Small intestine (tissue), 7 donors: ENCODE measurements at regions not wholly inside any gene's neighbourhood (a gene's known extent, or its start where the extent isn't known, plus 50 kb on each side); places are given as distances from the start of the nearest gene placed in this dataset.

ENCODE experiments used
- DNase-seq, 2 donors: peaks; one replicate each; pipeline versions ENCODE4 v3.0.0 to v3.0.0-alpha.2; 2013
- FAIRE-seq: peaks from 2 replicates; lab custom pipeline; 2012; peaks lifted over from hg19 to GRCh38; lab: Jason Lieb, UNC
- H3K27ac ChIP-seq, 3 donors: one replicate each; pipeline ENCODE4 v1.5.1; 2013; ENCODE audit warnings: low read length in 2 of 3, mild to moderate bottlenecking in 2 of 3, control low read depth in 1 of 3, inconsistent platforms in 1 of 3, low read depth in 1 of 3, moderate library complexity in 1 of 3
- H3K27me3 ChIP-seq, 3 donors: one replicate each; pipeline ENCODE4 v1.6.1; 2013; ENCODE audit warnings: low read length in 3 of 3, inconsistent platforms in 1 of 3; ENCODE audit not compliant: control insufficient read depth in 3 of 3, insufficient read depth in 3 of 3
- H3K36me3 ChIP-seq, 3 donors: one replicate each; pipeline ENCODE4 v1.6.1; 2013; ENCODE audit warnings: low read length in 3 of 3, inconsistent platforms in 1 of 3, low read depth in 1 of 3, mild to moderate bottlenecking in 1 of 3, moderate library complexity in 1 of 3; ENCODE audit not compliant: control insufficient read depth in 3 of 3, insufficient read depth in 2 of 3
- H3K4me1 ChIP-seq, 3 donors: one replicate each; pipeline ENCODE4 v1.6.1; 2013; ENCODE audit warnings: low read length in 2 of 3, inconsistent platforms in 1 of 3, low read depth in 1 of 3, mild to moderate bottlenecking in 1 of 3, moderate library complexity in 1 of 3; ENCODE audit not compliant: control insufficient read depth in 3 of 3, insufficient read depth in 2 of 3
- H3K4me3 ChIP-seq, 3 donors: one replicate each; pipeline ENCODE4 v1.5.1; 2013; ENCODE audit warnings: low read length in 3 of 3, control low read depth in 1 of 3, inconsistent platforms in 1 of 3, low read depth in 1 of 3, mild to moderate bottlenecking in 1 of 3, moderate library complexity in 1 of 3
- H3K9me3 ChIP-seq, 2 donors: one replicate each; pipeline ENCODE4 v1.6.1; 2013; ENCODE audit warnings: low read depth in 1 of 2, low read length in 1 of 2; ENCODE audit not compliant: control insufficient read depth in 2 of 2, insufficient read depth in 1 of 2
- WGBS, 3 donors: extraction: QIAGEN DNeasy Blood & Tissue Kit; methylation state at CpG; one replicate each; pipeline ENCODE4 v1.1.7; 2013; 5-methylcytosine and 5-hydroxymethylcytosine counted together
- donor health status: healthy with polysubstance abuse.
- donor health status: control.
- donor health status: control.
- donor health status: Bipolar disorder and iron deficiency.
- donor health status: healthy.

DNA sequence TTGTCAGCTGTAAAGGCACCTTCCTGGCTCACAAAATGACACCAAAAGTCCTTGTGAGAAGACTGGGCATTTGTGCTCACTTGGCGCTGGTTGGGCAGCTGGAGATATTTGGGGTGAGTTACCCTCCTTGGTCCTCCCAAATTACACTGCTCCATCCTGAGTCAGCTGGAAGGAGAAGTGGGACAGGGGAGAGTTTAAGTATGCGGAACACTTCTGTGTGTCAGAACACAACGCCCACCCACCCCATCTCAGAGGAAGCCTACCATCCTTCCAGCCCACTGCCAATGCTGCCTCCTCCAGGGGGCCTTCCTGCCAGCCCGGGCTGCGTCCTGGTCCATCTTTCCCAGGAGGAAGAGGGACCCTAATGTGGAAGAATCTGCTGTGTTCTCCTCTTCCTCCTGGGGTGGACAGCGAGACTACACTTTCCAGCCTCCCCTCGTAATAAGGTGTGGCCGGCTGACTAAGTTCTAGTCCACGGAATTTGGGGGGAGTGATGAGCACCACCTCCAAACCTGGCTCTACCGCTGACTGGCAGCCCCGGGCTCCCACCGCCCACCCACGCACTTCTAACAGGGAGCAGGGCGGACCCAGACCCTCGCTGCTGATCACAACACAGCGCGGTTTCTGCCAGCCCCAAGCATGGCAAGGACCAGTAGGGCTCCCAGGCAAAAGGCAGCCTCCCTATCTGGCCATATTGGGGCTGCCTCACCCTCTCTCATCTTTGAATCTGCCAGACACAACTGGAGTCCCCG is 265.0 kb downstream of the XXYLT1 start:
- Histone ChIP-seq H3K36me3 (no peaks in the 10 kb centered on the region), H3K9me3 (peaks cover 0 to 3% of the 10 kb centered on the region in 2 donors), H3K4me1 (no peaks in the 10 kb centered on the region), H3K27ac (no peak overlapping the region), H3K4me3 (no peak overlapping the region), H3K27me3 (peaks cover 0 to 12% (median 0%) of the 10 kb centered on the region in 3 donors)
- FAIRE-seq (no peak), DNase-seq (no peak)
- WGBS, 3 donors = 86 to 90% (median 89%) methylated on average over 18 of the region's 18 CpGs

DNA sequence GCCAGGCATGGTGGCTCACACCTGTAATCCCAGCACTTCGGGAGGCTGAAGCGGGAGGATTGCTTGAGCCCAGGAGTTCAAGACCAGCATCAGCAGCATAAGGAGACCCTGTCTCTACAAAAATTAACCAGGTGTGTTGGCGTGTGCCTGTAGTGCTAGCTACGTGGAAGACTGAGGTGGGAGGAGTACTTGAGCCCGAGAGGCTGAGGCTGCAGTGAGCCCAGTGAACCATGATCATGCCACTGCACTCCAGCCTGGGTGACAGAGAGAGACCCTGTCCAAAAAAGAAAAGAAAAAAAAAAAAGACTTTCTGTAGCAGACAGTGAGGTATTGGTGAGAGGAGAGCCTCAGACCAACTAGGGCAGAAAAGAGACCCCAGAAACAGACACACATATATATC is 263.8 kb downstream of the XXYLT1 start:
- DNase-seq = no peak
- Histone ChIP-seq H3K9me3 (no peaks in the 10 kb centered on the region), H3K4me1 (no peaks in the 10 kb centered on the region), H3K4me3 (no peak overlapping the region), H3K27me3 (peaks cover 0 to 12% (median 0%) of the 10 kb centered on the region in 3 donors), H3K27ac (no peak overlapping the region), H3K36me3 (no peaks in the 10 kb centered on the region)
- 87 to 94% (median 88%) methylated on average over 5 of the region's 5 CpGs for WGBS, 3 donors
- no peak for FAIRE-seq

DNA sequence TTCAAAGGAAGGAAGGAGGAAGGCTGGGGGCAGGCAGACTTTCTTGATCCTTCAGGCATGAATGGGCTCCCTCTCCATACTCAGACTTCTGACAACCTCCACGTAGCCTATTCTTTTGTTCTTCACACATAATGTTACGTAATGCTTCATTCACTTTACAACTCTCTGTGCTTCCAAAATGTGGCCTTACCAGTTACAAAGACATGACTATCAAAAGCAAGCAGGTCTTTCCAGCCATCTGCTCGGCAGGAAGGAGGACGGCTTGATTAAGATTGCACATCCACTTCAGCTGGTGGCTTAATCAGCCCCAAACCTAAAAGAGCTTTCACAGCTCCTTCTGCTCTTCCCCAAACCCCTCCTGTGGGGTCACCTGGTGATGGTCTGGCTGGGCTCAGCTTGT is 263.2 kb downstream of the XXYLT1 start:
- FAIRE-seq = no peak

DNA sequence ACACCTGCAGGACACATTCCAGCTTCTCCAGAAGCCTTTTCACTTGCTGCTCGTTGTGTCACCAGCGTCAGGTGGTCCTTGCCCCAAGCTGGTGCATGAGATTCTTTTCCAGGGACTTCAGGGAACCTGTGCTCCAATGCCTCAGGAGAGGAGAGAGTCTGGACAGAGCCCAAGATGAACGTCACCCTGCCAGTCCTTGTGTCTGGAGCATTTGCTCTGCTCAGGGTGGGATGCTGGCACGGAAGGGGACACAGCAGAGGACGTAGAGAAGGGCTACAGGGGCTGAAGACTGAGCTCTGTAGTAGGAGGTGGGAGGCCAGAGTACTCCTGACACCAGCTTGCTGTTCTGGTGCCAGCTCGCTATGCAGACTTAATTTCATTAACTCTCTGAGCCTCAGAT is 262.1 kb downstream of the XXYLT1 start:
- Histone ChIP-seq H3K27ac (no peak overlapping the region), H3K4me1 (no peaks in the 10 kb centered on the region), H3K9me3 (no peaks in the 10 kb centered on the region), H3K4me3 (no peak overlapping the region), H3K36me3 (no peaks in the 10 kb centered on the region), H3K27me3 (peaks cover 0 to 12% (median 0%) of the 10 kb centered on the region in 3 donors)
- FAIRE-seq (no peak), DNase-seq (no peak)
- 73 to 84% (median 75%) methylated on average over 6 of the region's 6 CpGs for WGBS, 3 donors

More for the DNA sequence above, 263.2 kb downstream of the XXYLT1 start:
- no peak for DNase-seq
- 53 to 67% (median 65%) methylated on average over 4 of the region's 4 CpGs for WGBS, 3 donors
- Histone ChIP-seq H3K27me3 (peaks cover 0 to 12% (median 0%) of the 10 kb centered on the region in 3 donors), H3K4me3 (no peak overlapping the region), H3K4me1 (no peaks in the 10 kb centered on the region), H3K9me3 (no peaks in the 10 kb centered on the region), H3K27ac (no peak overlapping the region), H3K36me3 (no peaks in the 10 kb centered on the region)

DNA sequence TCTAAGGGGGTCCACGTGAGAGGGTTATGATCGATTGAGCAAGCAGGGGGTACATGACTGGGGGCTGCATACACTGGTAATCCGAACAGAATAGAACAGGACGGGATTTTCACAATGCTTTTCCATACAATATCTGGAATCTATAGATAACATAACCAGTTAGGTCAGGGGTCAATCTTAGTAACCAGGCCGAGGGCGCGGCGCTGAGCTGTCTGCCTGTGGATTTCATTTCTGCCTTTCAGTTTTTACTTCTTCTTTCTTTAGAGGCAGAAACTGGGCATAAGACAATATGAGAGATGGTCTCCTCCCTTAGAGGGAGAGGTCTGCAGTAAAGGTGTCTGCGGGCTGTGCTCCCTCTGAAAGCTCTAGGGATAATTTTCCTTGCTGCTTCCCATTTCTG is 261.3 kb downstream of the XXYLT1 start:
- 71 to 82% (median 76%) methylated on average over 9 of the region's 9 CpGs for WGBS, 3 donors
- H3K27ac ChIP-seq = no peak overlapping the region
- H3K4me3 ChIP-seq = no peak overlapping the region
- H3K4me1 ChIP-seq = no peaks in the 10 kb centered on the region
- H3K36me3 ChIP-seq = no peaks in the 10 kb centered on the region
- no peaks in the 10 kb centered on the region for H3K9me3 ChIP-seq
- H3K27me3 ChIP-seq = peaks cover 0 to 12% (median 0%) of the 10 kb centered on the region in 3 donors
- DNase-seq = no peak
- FAIRE-seq = no peak

DNA sequence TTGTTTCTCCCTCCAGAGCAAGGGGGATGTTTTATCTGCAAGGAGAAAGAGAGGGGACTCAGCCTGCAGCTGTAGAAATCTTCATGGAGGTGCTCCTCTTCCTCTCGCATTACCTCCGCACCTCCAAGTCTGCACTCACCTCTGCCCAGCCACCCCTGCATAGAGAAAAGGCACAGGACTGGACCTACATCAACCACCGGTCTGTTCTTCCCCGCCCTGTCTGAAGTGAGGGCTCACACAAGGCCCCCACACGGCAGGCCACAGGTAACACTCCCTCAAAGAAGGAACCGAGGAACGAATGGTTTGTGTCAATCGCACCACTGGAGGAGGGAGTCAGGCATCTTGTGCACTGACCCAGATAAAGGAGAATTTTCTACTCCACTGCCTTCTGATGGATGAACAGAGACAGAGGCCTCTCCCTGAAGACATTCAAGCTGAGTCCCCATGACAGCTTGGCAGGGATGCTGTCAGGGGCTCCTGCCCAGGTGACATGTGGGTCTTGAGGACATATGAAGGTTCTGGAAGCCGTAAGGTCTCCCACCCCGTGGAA is 260.3 kb downstream of the XXYLT1 start:
- Histone ChIP-seq H3K4me3 (no peak overlapping the region), H3K36me3 (no peaks in the 10 kb centered on the region), H3K9me3 (no peaks in the 10 kb centered on the region), H3K4me1 (no peaks in the 10 kb centered on the region), H3K27me3 (peaks cover 0 to 12% (median 0%) of the 10 kb centered on the region in 3 donors), H3K27ac (no peak overlapping the region)
- 92 to 93% (median 93%) methylated on average over 10 of the region's 10 CpGs for WGBS, 3 donors
- DNase-seq (no peak), FAIRE-seq (no peak)

DNA sequence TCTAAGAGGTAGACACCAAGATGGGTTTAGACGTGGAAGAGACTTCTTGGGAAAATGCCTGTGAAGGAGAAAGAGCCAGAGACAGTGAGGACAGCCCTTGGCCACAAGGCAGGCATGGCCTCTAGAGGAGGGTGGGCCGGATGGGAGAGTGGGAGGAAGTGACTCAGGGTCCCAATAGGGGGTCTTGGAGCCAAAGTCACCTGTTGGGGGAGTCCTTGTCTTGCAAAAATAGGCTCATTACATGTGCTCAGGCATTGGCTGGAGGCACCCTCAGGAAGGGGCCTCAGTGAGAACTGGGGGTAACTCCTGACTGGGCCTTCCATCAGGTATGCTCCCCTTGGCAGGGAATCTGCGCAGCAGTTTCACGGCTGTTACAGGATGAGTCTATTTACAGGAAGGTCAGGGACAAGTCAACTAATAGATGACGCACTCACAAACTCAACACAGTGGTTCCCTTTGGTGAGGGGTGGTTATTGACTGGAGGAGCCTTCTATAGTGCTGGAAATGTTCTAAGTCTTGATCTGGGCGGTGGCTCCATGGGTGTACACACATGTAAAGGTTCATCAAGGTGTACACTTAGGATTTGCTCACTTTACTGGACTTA is 259.6 kb downstream of the XXYLT1 start:
- 83 to 87% (median 83%) methylated on average over 6 of the region's 6 CpGs for WGBS, 3 donors
- Histone ChIP-seq H3K27me3 (peaks cover 0 to 11% (median 0%) of the 10 kb centered on the region in 3 donors), H3K4me1 (no peaks in the 10 kb centered on the region), H3K9me3 (no peaks in the 10 kb centered on the region), H3K4me3 (no peak overlapping the region), H3K36me3 (no peaks in the 10 kb centered on the region), H3K27ac (no peak overlapping the region)
- DNase-seq (no peak), FAIRE-seq (no peak)

DNA sequence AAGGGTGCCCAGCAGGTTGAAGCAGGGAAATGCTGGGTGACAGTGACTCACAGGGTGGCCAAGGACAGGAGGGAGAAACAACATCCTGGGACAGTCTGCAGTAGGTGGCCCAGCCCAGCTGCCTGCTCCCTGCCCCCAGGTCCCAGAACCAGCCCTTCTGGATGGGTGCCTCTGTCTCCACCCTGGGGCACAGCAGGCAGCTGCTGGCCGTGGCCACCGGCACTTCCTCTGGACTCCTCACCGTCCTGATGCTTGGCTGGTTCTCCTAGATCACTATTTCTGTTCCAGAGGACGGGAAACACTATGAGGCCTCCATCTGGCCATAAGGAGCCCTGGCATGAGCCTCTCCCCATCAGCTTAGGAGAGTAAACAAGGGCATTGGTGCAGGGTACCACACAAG is 258.9 kb downstream of the XXYLT1 start:
- no peak for DNase-seq
- Histone ChIP-seq H3K36me3 (no peaks in the 10 kb centered on the region), H3K27ac (no peak overlapping the region), H3K4me3 (no peak overlapping the region), H3K27me3 (peaks cover 0 to 8% (median 0%) of the 10 kb centered on the region in 3 donors), H3K9me3 (no peaks in the 10 kb centered on the region), H3K4me1 (no peaks in the 10 kb centered on the region)
- no peak for FAIRE-seq
- WGBS, 3 donors = 55 to 78% (median 61%) methylated on average over 4 of the region's 4 CpGs
